Hypothalamus (tissue), 51 donors: ENCODE measurements at regions not wholly inside any gene's neighbourhood (a gene's known extent, or its start where the extent isn't known, plus 50 kb on each side); places are given as distances from the start of the nearest gene placed in this dataset.
A peak's percentile ranks its signal among the peaks of the same experiment; 100 is the strongest.

Experiments used
- DNase-seq, 51 donors: peaks; one replicate each; lab custom pipeline; 2025; lab: John Stamatoyannopoulos, UW

- DNase-seq = no peak
Measured at GRCh38 chr1:82297139-82297896, 496.6 kb downstream of the ADGRL2 start.

GRCh38 chr1:82287556-82287955 lies 486.8 kb downstream of the ADGRL2 start:
- no peak for DNase-seq

- no peak for DNase-seq
Measured at GRCh38 chr1:82284213-82284612, 483.5 kb downstream of the ADGRL2 start.

GRCh38 chr1:82279241-82279640 lies 478.5 kb downstream of the ADGRL2 start:
- no peak for DNase-seq

GRCh38 chr1:82273816-82274215 lies 473.1 kb downstream of the ADGRL2 start:
- peak in 1 of 51 donors; percentile 1 for DNase-seq

- DNase-seq = no peak
Measured at GRCh38 chr1:82269431-82269830, 468.7 kb downstream of the ADGRL2 start.

- DNase-seq = no peak
Measured at GRCh38 chr1:82268826-82269225, 468.1 kb downstream of the ADGRL2 start.

GRCh38 chr1:82266351-82266750 lies 465.6 kb downstream of the ADGRL2 start:
- DNase-seq = no peak

- no peak for DNase-seq
Measured at GRCh38 chr1:82265436-82265835, 464.7 kb downstream of the ADGRL2 start.

- no peak for DNase-seq
Measured at GRCh38 chr1:82264802-82265201, 464.1 kb downstream of the ADGRL2 start.

GRCh38 chr1:82263396-82263795 lies 462.7 kb downstream of the ADGRL2 start:
- DNase-seq = no peak

- no peak for DNase-seq
Measured at GRCh38 chr1:82260666-82261065, 459.9 kb downstream of the ADGRL2 start.

- DNase-seq = no peak
Measured at GRCh38 chr1:82260051-82260450, 459.3 kb downstream of the ADGRL2 start.

- no peak for DNase-seq
Measured at GRCh38 chr1:82258887-82259286, 458.2 kb downstream of the ADGRL2 start.

GRCh38 chr1:82246050-82246449 lies 445.3 kb downstream of the ADGRL2 start:
- no peak for DNase-seq

- DNase-seq = no peak
Measured at GRCh38 chr1:82245345-82246014, 444.7 kb downstream of the ADGRL2 start.

GRCh38 chr1:82240571-82240970 lies 439.8 kb downstream of the ADGRL2 start:
- DNase-seq = no peak

GRCh38 chr1:82230667-82231066 lies 429.9 kb downstream of the ADGRL2 start:
- DNase-seq = no peak

GRCh38 chr1:82227306-82228095 lies 426.8 kb downstream of the ADGRL2 start:
- no peak for DNase-seq

GRCh38 chr1:82226186-82226505 lies 425.4 kb downstream of the ADGRL2 start:
- no peak for DNase-seq

GRCh38 chr1:82225421-82226185 lies 424.9 kb downstream of the ADGRL2 start:
- DNase-seq = no peak
